ENCODE measurements at regions not wholly inside any gene's neighbourhood (a gene's known extent, or its start where the extent isn't known, plus 50 kb on each side); places are given as distances from the start of the nearest gene placed in this dataset.
"Not testable (repeated sequence)": the region's sequence is repeated elsewhere in the genome, so short reads cannot be mapped to it uniquely, and the experiment has no call there.

DNA sequence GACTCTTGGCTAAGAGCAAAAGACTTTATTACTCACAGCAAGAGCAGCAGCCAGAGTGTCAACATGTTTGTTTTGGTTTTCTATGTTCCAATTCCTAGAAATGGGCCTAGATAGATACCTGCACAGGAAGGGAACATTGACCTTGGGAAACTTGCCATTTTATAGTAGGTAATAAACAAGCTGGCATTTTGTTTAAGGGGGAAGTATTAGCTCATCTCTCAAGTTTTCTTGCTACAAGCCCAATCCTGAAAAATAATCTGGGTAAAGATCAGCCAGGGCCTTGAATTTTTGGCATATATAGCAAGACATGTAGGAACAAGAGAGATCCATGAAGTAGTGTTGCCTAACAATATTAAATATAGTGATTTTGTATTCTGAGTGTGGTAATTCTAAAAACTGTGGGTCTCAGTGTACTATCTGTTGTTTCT, 51.4 kb upstream of the RGL1 start:
- DNase-seq (ENCODE audit: low read depth in 2 of 2), result no peak

DNA sequence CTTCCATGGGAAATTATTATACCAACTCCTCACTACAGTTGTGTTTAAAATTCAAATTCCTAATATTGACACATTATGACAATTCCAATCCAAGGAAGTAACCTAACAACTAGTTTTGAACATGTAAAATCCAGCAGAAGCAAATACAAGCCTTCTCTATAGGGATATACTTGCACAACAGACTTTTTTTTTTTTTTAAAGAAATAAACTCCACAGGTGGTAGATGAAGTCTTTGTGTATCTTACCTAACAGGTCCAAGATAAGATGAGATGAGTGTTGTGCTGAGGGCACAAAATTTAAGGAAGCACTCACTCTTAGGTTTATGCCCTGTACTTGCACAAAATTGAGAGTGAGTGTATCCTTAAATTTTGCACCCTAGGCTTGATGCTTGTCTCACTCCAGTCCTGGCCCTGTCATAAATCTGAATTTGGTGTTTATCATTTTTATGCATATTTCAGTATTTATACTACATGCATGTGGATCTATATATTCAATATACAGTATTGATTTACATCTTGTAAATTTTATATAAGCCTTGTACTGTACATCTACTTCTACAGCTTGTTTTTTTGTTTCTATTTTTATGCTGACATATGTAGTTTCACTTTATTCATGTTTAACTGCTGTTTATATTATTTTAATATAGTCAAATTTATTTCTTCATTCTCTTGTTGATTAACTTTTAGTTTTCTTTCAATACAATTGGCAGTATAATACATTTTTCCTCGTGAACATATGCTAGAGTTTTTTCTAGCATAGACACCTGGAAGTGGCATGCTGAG, 60.6 kb upstream of the RGL1 start:
- no peak for DNase-seq (ENCODE audit: low read depth in 2 of 2)

GRCh38 chr1:183742355-183742754, 62.6 kb upstream of the RGL1 start:
- DNase-seq (ENCODE audit: low read depth in 2 of 2), result no peak

GRCh38 chr1:183739741-183740271, 65.1 kb upstream of the RGL1 start:
- DNase-seq (ENCODE audit: low read depth in 2 of 2), result no peak

GRCh38 chr1:183739082-183739481, 65.8 kb upstream of the RGL1 start:
- DNase-seq (ENCODE audit: low read depth in 2 of 2), result no peak

- not testable (repeated sequence) for DNase-seq (ENCODE audit: low read depth in 2 of 2)
These were observed 67.0 kb upstream of the RGL1 start for GRCh38 chr1:183737916-183738315.

GRCh38 chr1:183736343-183736742, 68.6 kb upstream of the RGL1 start:
- no peak for DNase-seq (ENCODE audit: low read depth in 2 of 2)

- DNase-seq (ENCODE audit: low read depth in 2 of 2), result no peak
These were observed 69.7 kb upstream of the RGL1 start for GRCh38 chr1:183735069-183735860.

- DNase-seq (ENCODE audit: low read depth in 2 of 2), result peak; percentile 50 to 54
These were observed 70.3 kb upstream of the RGL1 start for GRCh38 chr1:183734543-183735036.

DNA sequence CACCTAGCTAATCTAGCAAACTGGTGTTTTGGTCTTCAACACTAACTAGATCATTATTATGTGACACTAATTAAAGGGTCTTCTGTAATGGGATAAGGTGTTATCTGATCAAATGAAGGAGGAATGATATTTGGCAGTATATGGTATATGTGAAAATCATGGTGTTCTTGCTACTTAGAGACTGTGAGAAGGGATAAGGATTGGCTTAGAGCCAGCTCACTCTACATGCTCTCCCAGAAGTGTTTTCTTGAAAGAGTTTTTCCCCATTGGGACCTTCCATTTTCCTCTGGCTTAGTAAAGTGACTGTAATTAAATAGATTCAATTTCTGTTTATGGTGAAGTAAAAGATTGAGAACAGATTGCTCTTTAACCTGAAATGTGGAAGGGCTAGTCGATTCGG, 71.2 kb upstream of the RGL1 start:
- DNase-seq (ENCODE audit: low read depth in 2 of 2), result no peak

GRCh38 chr1:183732236-183732880, 72.6 kb upstream of the RGL1 start:
- no peak for DNase-seq (ENCODE audit: low read depth in 2 of 2)

GRCh38 chr1:183730886-183731573, 73.9 kb upstream of the RGL1 start:
- DNase-seq (ENCODE audit: low read depth in 2 of 2), result no peak

DNA sequence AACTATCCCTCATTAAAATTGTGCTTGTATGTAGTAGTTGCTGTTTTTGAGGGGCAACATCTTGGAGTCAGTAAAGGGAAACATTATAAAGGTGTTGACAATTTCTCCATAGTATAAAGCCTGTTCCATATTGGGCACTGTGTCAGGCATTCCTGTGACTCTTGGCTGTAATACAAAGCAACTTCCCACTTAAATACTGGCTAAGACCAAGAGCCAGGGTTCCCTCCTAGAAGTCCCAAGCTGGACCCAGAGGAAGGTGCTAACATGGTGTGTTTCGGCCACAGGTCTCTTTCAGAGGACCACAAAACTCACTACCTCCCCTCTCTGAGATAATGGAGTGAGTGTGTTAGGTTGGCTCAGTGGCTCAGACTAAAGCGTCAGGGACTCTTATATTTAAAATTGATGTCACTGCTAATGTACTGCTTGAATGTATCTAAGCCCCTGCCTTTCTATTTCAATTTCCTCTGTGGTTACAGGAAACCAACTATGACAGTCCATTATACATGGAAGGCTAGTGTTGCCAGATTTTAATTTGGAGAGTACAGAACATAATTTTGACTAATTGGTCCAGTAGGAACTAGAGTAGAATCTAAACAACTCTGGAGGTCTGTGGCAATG, 74.7 kb upstream of the RGL1 start:
- DNase-seq (ENCODE audit: low read depth in 2 of 2), result no peak

DNA sequence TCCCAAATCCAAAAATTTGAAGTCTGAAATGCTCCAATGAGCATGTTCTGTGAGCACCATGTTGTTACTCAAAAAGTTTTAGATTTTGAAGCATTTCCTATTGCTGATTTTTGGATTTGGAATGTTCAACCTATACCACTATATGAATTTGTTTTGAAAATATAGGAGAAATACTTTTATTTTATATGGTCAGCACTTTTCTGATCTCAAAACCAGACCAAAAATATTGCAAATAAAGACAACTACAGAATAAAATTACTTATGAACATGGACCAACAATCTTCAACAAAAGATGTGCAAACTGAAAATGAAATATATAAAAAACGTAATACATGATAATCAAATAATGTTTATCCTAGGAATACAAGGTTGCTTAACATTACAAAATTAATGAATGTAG, 73.7 kb upstream of the APOBEC4 start:
- DNase-seq (ENCODE audit: low read depth in 2 of 2), result no peak

DNA sequence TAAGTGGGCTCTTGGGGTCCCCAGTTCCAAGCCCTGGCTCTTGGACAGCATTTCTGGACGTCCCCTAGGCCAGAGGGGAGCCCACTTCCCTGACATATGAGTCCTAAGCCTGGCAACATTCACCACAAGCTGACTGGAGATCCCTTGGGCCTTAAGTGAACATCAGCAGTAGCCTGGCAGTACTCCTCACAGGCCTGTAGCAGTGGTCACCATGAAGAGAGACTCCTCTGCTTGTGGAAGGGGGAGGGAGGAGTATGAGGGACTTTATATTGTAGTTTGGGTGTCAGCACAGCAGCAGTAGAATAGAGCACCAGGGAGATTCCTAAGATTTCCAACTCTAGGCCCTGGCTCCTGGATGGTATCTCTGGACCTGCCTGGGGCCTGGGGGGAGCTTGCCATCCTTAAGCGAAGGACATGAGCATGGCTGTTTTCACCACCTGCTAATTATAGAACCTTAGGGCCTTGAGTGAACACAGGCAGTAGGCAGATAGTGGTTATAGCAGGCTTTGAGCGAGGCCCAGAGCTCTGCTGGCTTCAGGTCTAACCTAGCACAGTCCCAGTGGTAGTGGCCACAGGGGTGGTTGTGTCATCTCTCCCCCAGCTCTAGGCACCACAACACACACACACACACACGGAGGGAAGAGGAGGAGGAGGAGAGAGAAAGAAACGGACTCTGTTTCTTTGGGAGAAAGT, 71.4 kb upstream of the APOBEC4 start:
- DNase-seq (ENCODE audit: low read depth in 2 of 2), result no peak

DNA sequence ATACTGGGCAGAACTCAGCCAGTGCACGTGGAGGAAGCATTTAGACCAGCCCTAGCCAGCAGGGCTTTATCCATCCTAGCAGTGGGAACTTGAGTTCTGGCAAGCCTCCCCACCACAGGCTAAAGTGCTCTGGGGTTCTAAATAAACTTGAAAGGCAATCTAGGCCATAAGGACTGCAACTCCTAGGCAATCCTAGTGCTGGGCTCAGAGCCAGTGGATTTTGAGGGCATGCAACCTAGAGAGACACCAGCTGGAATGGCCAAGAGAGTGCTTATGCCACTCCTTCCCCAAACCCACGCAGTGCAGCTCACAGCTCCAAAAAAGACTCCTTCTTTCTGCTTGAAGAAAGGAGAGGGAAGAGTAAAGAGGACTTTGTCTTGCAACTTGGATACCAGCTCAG, 70.5 kb upstream of the APOBEC4 start:
- DNase-seq (ENCODE audit: low read depth in 2 of 2), result no peak

- DNase-seq (ENCODE audit: low read depth in 2 of 2), result no peak
These were observed 67.9 kb upstream of the APOBEC4 start for GRCh38 chr1:183721041-183721440.

- no peak for DNase-seq (ENCODE audit: low read depth in 2 of 2)
These were observed 66.9 kb upstream of the APOBEC4 start for GRCh38 chr1:183720028-183720427.

DNA sequence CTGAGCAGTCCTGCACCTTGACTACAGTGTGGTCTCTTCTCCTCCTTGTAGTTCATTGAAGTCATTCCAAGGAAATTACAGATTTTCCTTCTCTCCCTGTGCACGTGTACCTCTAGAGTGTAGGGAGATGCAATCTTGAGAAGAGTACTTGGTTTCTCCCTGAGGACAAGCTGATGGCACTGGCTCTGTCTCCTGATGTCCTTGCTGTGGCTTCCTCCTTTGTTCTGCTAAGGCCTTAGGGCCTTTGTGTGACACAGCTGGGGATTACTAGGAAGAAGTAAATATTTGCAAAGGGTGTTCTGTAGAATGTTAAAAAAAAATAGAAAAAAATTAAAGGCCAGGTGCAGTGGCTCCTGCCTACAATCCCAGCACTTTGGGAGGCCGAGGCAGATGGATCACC, 66.2 kb upstream of the APOBEC4 start:
- no peak for DNase-seq (ENCODE audit: low read depth in 2 of 2)

DNA sequence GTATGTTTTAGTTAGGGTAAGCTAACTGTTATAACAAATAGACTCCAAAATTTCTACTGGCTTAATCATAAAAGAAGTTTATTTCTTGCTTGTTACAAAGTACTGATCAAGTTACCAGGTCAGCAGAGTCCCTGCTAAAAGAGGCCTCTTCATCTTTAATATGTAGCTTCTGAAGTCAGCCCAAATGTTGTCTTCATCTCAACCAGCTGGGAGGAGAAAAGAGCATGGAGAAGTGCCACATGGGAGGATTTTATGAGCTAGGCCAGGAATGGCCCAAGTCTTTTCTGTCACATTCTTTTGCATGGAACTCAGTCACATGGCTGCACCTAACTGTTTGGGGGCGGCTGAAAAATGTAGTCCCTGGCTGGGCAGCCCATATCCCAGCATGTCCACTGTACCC, 63.2 kb upstream of the APOBEC4 start:
- no peak for DNase-seq (ENCODE audit: low read depth in 2 of 2)

Data from fibroblast of skin of left quadriceps (primary cell).